ENCODE measurements at regions not wholly inside any gene's neighbourhood (a gene's known extent, or its start where the extent isn't known, plus 50 kb on each side); places are given as distances from the start of the nearest gene placed in this dataset.

GRCh38 chr2:182585001-182585400 is 131.1 kb upstream of the DNAJC10 start:
- Histone ChIP-seq H3K4me3 (ENCODE audit: low read depth, low read length) (no peak overlapping the region), H3K27ac (ENCODE audit: extremely low read depth, low read depth, low read length) (no peak overlapping the region), H3K9me3 (ENCODE audit: control insufficient read depth, insufficient read depth, low read depth, low read length) (no peaks in the 10 kb centered on the region), H3K36me3 (ENCODE audit: control insufficient read depth in 2 of 2, insufficient read depth in 1 of 2, low read length in 2 of 2) (no peaks in the 10 kb centered on the region), H3K4me1 (ENCODE audit: control insufficient read depth, insufficient read depth, low read length) (no peaks in the 10 kb centered on the region)
- ChIA-PET POLR2A (no interaction called here), CTCF (interaction anchor here (0.6 to 1.1 kb wide), 3 partner anchors 14 to 194 kb away, joined by 3 to 4 read pairs (median 3); no protein-coding TSS in a partner anchor)
- no peak for TF ChIP-seq ZNF174 (tag by site-specific recombination; IDR thresholded peaks at IDR 0.05)
- TF ChIP-seq ZNF529 (tag by site-specific recombination; IDR thresholded peaks at IDR 0.05; ENCODE audit: insufficient replicate concordance) = no peak
- no peak for TF ChIP-seq OSR2 (tag by site-specific recombination; IDR thresholded peaks at IDR 0.05)
- TF ChIP-seq ZNF146 (tag by site-specific recombination; IDR thresholded peaks at IDR 0.05) = no peak
- no peak for TF ChIP-seq PRDM10 (tag by site-specific recombination; IDR thresholded peaks at IDR 0.05)
- TF ChIP-seq ZNF555 (tag by site-specific recombination; conservative IDR thresholded peaks at IDR 0.05) = no peak
- no peak for TF ChIP-seq ZBTB20 (tag by site-specific recombination; IDR thresholded peaks at IDR 0.05)
- no peak for TF ChIP-seq ZNF560 (tag by site-specific recombination; IDR thresholded peaks at IDR 0.05; ENCODE audit: borderline replicate concordance)
- no peak for TF ChIP-seq PRDM6 (tag by site-specific recombination; IDR thresholded peaks at IDR 0.05)
- no peak for TF ChIP-seq FEZF1 (tag by site-specific recombination; IDR thresholded peaks at IDR 0.05)
- TF ChIP-seq ZBTB8A (tag by site-specific recombination; IDR thresholded peaks at IDR 0.05) = no peak
- TF ChIP-seq ZNF521 (tag by site-specific recombination; IDR thresholded peaks at IDR 0.05) = no peak
- no peak for TF ChIP-seq KLF1 (tag by site-specific recombination; IDR thresholded peaks at IDR 0.05)
- no peak for TF ChIP-seq ZNF629 (tag by site-specific recombination; IDR thresholded peaks at IDR 0.05)
- no peak for TF ChIP-seq ZNF561 (tag by site-specific recombination; IDR thresholded peaks at IDR 0.05; ENCODE audit: borderline replicate concordance)
- TF ChIP-seq ZBTB44 (tag by site-specific recombination; IDR thresholded peaks at IDR 0.05) = no peak

GRCh38 chr2:182585430-182585829 is 130.6 kb upstream of the DNAJC10 start:
- H3K36me3 ChIP-seq (ENCODE audit: control insufficient read depth in 2 of 2, insufficient read depth in 1 of 2, low read length in 2 of 2) = no peaks in the 10 kb centered on the region
- H3K4me3 ChIP-seq (ENCODE audit: low read depth, low read length) = no peak overlapping the region
- H3K27ac ChIP-seq (ENCODE audit: extremely low read depth, low read depth, low read length) = no peak overlapping the region
- no peaks in the 10 kb centered on the region for H3K9me3 ChIP-seq (ENCODE audit: control insufficient read depth, insufficient read depth, low read depth, low read length)
- ChIA-PET POLR2A (no interaction called here), CTCF (no interaction called here)
- H3K4me1 ChIP-seq (ENCODE audit: control insufficient read depth, insufficient read depth, low read length) = no peaks in the 10 kb centered on the region
- TF ChIP-seq ZIC2 (tag by site-specific recombination; IDR thresholded peaks at IDR 0.05) (no peak), ZNF398 (tag by site-specific recombination; IDR thresholded peaks at IDR 0.05) (no peak), ZNF121 (tag by site-specific recombination; IDR thresholded peaks at IDR 0.05) (no peak), ZFP3 (tag by site-specific recombination; IDR thresholded peaks at IDR 0.05; ENCODE audit: low read depth) (no peak), ATF2 (tag by site-specific recombination; IDR thresholded peaks at IDR 0.05; ENCODE audit: low read depth) (no peak), GLIS2 (tag by site-specific recombination; IDR thresholded peaks at IDR 0.05) (no peak), ZNF830 (tag by site-specific recombination; IDR thresholded peaks at IDR 0.05; ENCODE audit: low read depth) (no peak), ZNF488 (tag by site-specific recombination; IDR thresholded peaks at IDR 0.05) (no peak)

Data from HEK293 (cell line).